Right lobe of liver (tissue), 4 donors: ENCODE measurements at regions not wholly inside any gene's neighbourhood (a gene's known extent, or its start where the extent isn't known, plus 50 kb on each side); places are given as distances from the start of the nearest gene placed in this dataset.

Experiments
- CTCF ChIP-seq, 4 donors: fragments of 200-600 bp in 3 of 4; fragments of 450-650 bp in 1 of 4; IDR thresholded peaks; one replicate each; pipeline versions ENCODE4 v1.5.1 to v1.8.0; 2016 to 2022; ENCODE audit warnings: antibody characterized with exemption in 4 of 4, mild to moderate bottlenecking in 2 of 4
- POLR2A ChIP-seq: fragments of 450-650 bp; IDR thresholded peaks from one replicate; pipeline ENCODE4 v1.6.1; 2017; ENCODE audit warnings: antibody characterized with exemption, mild to moderate bottlenecking
- donor health status: DM: no; HTN: no; CAD: no.
- donor health status: DM: no; HTN: no; CAD: no.
- donor health status: DM: no; HTN: yes; CAD: no.

GRCh38 chr3:34396956-34397355, 598.5 kb downstream of the PDCD6IP start:
- TF ChIP-seq POLR2A, result no peak
- TF ChIP-seq CTCF (IDR thresholded peaks at IDR 0.05), result no peak
